Adrenal gland (tissue), 9 donors: ENCODE measurements at regions not wholly inside any gene's neighbourhood (a gene's known extent, or its start where the extent isn't known, plus 50 kb on each side); places are given as distances from the start of the nearest gene placed in this dataset.
A peak's percentile ranks its signal among the peaks of the same experiment; 100 is the strongest.

ENCODE experiments used
- DNase-seq, 7 donors: peaks; one replicate each; pipeline ENCODE4 v3.0.0-alpha.2; 2019 to 2020
- H3K27ac ChIP-seq, 5 donors: fragments of 200-600 bp; sonication (generic) in 4 of 5; 1 replicate in 3 of 5; 2 replicates in 2 of 5; pipeline versions ENCODE4 v1.5.1 to v1.8.0; 2016 to 2020; ENCODE audit warnings: mild to moderate bottlenecking in 1 of 5
- H3K27me3 ChIP-seq: fragments of 200-600 bp; 2 replicates; pipeline ENCODE4 v1.8.0; 2021
- H3K36me3 ChIP-seq, 2 donors: fragments of 200-600 bp; replicated peaks in 1 of 2; 1 replicate in 1 of 2; 2 replicates in 1 of 2; pipeline versions ENCODE4 v1.5.1 to v1.8.0; 2018 to 2022
- H3K4me1 ChIP-seq, 2 donors: fragments of 200-600 bp; replicated peaks in 1 of 2; 1 replicate in 1 of 2; 2 replicates in 1 of 2; pipeline versions ENCODE4 v1.5.1 to v1.8.0; 2018 to 2021
- H3K4me3 ChIP-seq, 4 donors: fragments of 200-600 bp; sonication (generic) in 3 of 4; one replicate each; pipeline ENCODE4 v1.5.1; 2016 to 2018
- H3K9me3 ChIP-seq, 3 donors: fragments of 200-600 bp; sonication (generic) in 1 of 3; replicated peaks in 1 of 3; 1 replicate in 2 of 3; 2 replicates in 1 of 3; pipeline versions ENCODE4 v1.5.1 to v1.8.0; 2016 to 2021
- CTCF ChIP-seq, 6 experiments: fragments of 450-650 bp in 4 of 6; fragments of 200-600 bp in 2 of 6; sonication (generic) in 1 of 6; IDR thresholded peaks; 1 replicate in 5 of 6; 2 replicates in 1 of 6; pipeline versions ENCODE4 v1.5.1 to v1.8.0; 2016 to 2021; ENCODE audit warnings: antibody characterized with exemption in 6 of 6, mild to moderate bottlenecking in 2 of 6, moderate library complexity in 1 of 6
- POLR2A ChIP-seq, 2 donors: fragments of 450-650 bp; IDR thresholded peaks; one replicate each; pipeline ENCODE4 v1.6.1; 2017; ENCODE audit warnings: antibody characterized with exemption in 2 of 2, mild to moderate bottlenecking in 2 of 2, moderate library complexity in 1 of 2
- WGBS, 4 donors: extraction: QIAGEN DNeasy Blood & Tissue Kit in 2 of 4; methylation state at CpG; one replicate each; pipeline versions ENCODE4 v1.1.5 to v1.1.7; 2013 to 2017; 5-methylcytosine and 5-hydroxymethylcytosine counted together
- intact Hi-C, 2 donors: fragments of 100-400 bp; cut with DNase I; formaldehyde crosslinking; loops; one replicate each; pipeline versions ENCODE4 v1.14.1 to v1.15.0; 2022 to 2023
- donor health status: healthy with polysubstance abuse.
- donor health status: Bipolar disorder and iron deficiency.
- donor health status: DM: yes; HTN: yes; CAD: no.
- donor health status: DM: no; HTN: no; CAD: no.
- donor health status: DM: no; HTN: no; CAD: no.

- Histone ChIP-seq H3K36me3 (no peaks in the 10 kb centered on the region), H3K27me3 (no peaks in the 10 kb centered on the region), H3K4me3 (no peak overlapping the region), H3K27ac (no peak overlapping the region), H3K4me1 (peaks cover 0 to 7% of the 10 kb centered on the region in 2 donors), H3K9me3 (no peaks in the 10 kb centered on the region)
- intact Hi-C loops, result no loop called here
- WGBS, 4 donors, result 80 to 91% (median 87%) methylated on average over 1 of the region's 1 CpG
- DNase-seq, result no peak
- TF ChIP-seq POLR2A (IDR thresholded peaks at IDR 0.05), result no peak
- no peak for TF ChIP-seq CTCF (IDR thresholded peaks at IDR 0.05)
Measured at GRCh38 chr10:88057720-88058119, 194.3 kb downstream of the PTEN start.

GRCh38 chr10:88058750-88059149 lies 195.3 kb downstream of the PTEN start:
- Histone ChIP-seq H3K4me3 (no peak overlapping the region), H3K9me3 (no peaks in the 10 kb centered on the region), H3K27me3 (no peaks in the 10 kb centered on the region), H3K36me3 (no peaks in the 10 kb centered on the region), H3K27ac (peak overlapping the region in 1 of 5 donors; percentile 8), H3K4me1 (peaks cover 0 to 17% of the 10 kb centered on the region in 2 donors)
- 69 to 93% (median 78%) methylated on average over 4 of the region's 4 CpGs for WGBS, 4 donors
- no peak for DNase-seq
- intact Hi-C loops, result no loop called here
- TF ChIP-seq POLR2A (IDR thresholded peaks at IDR 0.05) (no peak), CTCF (IDR thresholded peaks at IDR 0.05) (no peak)

DNA sequence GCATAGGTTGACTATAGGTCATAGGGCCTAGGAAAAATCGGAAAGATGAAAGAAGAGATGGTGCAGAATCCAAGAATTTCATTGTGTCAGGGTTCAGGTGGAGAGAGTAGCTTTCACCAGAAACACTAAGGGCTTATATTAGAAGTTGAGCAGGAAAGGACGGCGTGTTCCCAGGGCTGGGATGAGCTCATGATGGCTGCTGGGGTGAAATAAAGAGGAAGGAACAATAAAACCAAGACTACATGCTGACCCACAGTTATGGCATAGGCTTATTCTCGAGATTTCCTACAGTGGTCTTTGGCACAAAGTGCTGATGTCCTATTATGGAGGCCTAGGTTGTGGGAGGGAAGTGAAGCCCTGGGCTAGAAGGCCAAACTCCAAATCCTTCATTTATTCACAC lies 195.8 kb downstream of the PTEN start:
- Histone ChIP-seq H3K27ac (no peak overlapping the region), H3K4me1 (peaks cover 0 to 21% of the 10 kb centered on the region in 2 donors), H3K9me3 (no peaks in the 10 kb centered on the region), H3K4me3 (no peak overlapping the region), H3K36me3 (no peaks in the 10 kb centered on the region), H3K27me3 (no peaks in the 10 kb centered on the region)
- no peak for TF ChIP-seq CTCF (IDR thresholded peaks at IDR 0.05)
- no peak for TF ChIP-seq POLR2A (IDR thresholded peaks at IDR 0.05)
- 59 to 71% (median 63%) methylated on average over 4 of the region's 4 CpGs for WGBS, 4 donors
- intact Hi-C loops, result no loop called here
- peak in 1 of 7 donors; percentile 15 for DNase-seq

DNA sequence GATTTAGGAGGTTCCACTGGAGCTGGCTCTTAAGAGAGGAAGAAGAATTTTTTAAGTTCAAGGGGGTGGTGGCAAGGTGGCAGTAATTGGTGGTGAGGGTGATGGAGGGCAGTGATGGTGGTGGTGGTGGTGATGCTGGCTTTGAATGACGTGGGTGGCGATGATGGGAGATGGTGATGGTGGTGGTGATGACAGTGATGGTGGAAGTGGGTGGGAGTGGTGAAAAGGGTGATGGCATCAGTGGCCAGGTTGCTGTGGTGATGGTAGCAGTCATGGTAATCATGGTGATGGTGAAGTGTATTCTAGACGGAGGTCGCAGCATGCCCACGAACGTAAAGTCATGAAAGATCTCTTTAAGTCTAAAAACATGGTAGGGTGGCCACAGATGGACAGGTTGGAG lies 197.3 kb downstream of the PTEN start:
- Histone ChIP-seq H3K27ac (no peak overlapping the region), H3K4me3 (no peak overlapping the region), H3K9me3 (no peaks in the 10 kb centered on the region), H3K36me3 (no peaks in the 10 kb centered on the region), H3K4me1 (peaks cover 0 to 36% of the 10 kb centered on the region in 2 donors), H3K27me3 (no peaks in the 10 kb centered on the region)
- DNase-seq, result no peak
- 91 to 96% (median 92%) methylated on average over 6 of the region's 6 CpGs for WGBS, 4 donors
- TF ChIP-seq POLR2A (IDR thresholded peaks at IDR 0.05) (no peak), CTCF (IDR thresholded peaks at IDR 0.05) (no peak)
- intact Hi-C loops, result no loop called here
